ENCODE measurements at regions not wholly inside any gene's neighbourhood (a gene's known extent, or its start where the extent isn't known, plus 50 kb on each side); places are given as distances from the start of the nearest gene placed in this dataset.
A peak's percentile ranks its signal among the peaks of the same experiment; 100 is the strongest.
"Not testable (repeated sequence)": the region's sequence is repeated elsewhere in the genome, so short reads cannot be mapped to it uniquely, and the experiment has no call there.

DNA sequence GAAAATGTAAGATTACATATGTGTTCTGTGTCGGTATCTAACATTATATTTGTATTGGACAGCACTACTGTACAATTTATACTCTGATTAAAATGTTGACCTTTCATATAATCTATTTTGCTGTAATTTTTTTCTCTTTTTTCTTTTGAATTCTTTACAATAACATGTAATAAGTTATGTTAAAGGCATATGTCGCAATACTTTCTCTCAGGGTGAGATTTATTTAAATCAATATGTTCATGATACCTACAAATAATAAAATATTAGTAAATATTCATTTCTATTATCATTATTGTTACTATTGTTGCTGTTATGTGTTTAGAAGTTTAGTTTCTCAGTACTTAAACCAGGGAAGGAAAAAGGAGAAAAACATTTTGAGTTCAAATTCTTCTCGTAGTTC is 807.4 kb downstream of the STIM2 start:
- no peak for DNase-seq

DNA sequence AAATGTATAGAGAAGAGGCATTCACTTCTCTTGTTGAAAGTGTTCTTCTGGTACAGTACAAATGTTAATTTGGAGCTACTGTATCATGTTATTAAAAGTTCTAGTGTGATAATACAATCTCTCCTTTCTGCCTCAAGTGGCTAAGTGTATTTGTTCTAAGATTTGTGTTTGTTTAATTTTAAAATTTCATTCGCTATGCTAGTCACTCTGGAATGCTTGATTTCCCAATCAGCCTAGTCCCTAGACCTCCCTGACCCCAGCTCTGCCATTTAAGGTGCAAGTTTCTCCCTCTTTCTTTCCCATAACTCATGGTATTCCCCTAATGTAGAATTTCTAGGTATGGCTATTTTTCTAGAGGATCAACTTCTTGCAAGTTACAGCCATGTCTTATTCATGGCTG is 817.4 kb downstream of the STIM2 start:
- DNase-seq = no peak

DNA sequence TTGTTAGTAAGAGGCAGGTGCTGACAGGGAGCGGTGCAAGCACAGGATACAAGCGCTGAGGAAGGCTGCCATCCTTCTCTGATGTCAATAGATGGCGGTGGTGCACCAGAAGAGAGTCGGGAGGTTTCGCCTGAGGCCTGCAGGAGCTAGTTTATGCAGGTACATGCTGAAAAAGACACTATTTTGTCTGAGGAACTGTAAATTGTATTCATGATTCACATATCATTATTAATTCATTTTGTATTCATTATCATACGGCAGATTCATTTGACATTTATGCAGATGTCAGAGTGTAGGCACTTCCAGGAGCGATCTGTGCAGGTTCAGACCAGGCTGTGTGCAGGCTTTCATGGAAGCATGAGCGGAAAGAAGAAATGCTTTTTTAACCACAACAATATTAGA is 824.0 kb downstream of the STIM2 start:
- DNase-seq = peak; percentile 79 to 84

- DNase-seq = no peak
Observed at GRCh38 chr4:27685091-27685490, 824.5 kb downstream of the STIM2 start.

- no peak for DNase-seq
Observed at GRCh38 chr4:27685947-27686346, 825.3 kb downstream of the STIM2 start.

DNA sequence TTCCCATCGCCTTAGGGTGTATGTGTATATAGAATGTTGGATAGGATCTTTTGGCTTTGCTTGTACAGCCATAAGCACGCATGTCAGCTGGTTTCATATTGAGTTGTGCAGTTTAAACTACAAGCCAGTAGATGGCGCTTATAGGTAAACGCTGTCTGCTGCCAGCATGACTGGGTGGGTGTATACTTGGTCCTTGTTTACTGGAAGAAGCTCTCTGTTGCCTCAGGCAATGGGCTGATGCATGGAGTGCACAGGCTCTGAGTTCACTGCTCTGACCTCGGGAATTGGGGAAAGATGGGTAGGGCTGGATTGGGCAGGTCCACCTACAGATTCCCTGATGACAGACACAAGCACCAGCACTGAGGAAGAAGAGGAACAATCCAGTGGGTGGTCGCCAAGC is 831.5 kb downstream of the STIM2 start:
- DNase-seq = peak; percentile 25 to 67

GRCh38 chr4:27692868-27693634 is 832.4 kb downstream of the STIM2 start:
- no peak for DNase-seq

DNA sequence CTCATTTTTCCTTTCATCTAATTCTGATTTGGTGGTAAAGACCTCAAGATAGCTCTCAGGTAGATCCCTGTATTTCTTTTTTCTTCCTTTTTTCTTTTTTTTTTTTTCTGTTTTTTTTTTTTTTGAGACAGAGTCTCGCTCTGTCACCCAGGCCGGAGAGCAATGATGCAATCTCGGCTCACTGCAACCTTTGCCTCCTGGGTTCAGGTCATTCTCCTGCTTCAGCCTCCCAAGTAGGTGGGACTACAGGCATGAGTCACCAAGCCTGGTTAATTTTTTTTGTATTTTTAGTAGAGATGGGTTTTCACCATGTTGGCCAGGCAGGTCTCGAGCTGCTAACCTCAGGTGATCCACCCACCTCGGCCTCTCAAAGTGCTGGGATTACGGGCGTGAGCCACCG is 835.6 kb downstream of the STIM2 start:
- DNase-seq = not testable (repeated sequence)

DNA sequence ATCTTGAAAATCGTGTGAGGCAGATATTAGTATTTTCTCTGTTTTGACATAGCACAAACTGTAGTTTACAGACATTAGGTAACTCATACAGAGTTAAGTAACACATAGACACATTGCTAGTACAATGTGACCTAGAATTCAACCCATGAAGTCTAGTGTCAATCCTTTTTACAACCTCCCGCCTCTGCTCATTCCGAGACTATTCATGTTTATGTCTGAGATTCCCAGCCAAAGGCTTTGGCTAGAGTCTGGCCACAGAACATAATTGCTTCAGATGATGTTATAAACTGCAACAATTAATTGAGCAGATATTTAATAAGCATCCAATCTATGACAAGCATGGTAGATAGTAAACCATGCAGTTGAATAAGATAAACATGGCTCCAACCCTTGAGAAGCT is 841.0 kb downstream of the STIM2 start:
- DNase-seq = no peak

DNA sequence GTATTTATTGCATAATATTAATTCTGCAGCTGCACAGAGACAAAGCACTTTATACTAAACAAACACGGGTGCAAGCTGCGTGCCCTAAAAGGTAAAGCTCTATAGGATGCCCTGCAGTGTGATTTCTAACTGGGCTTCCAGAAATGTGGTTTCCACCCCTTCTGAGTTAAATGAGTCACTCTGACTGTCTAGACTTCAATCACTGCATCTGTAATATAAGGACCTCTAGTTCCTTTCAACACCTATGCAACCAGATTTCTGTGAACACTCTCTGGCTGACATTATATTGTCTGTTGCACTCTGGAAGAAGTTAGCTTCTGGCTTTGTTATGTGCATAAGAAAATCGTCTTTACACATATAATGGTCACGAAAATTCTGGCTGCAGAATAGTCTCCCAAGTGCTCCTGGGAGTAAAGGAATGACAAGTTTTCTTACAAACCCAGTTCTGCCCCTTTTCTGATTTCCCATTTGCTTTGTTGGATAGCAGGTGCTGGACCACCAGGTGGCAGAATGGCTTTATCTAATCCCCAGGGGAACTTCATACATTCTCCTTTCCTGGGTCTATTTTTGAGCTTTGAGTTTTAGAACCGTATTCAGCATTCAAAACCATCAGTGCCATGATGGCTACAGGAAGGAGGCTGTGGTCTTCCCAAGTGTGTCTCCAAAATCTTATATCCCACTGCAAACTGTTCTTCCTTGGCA is 842.2 kb downstream of the STIM2 start:
- DNase-seq = peak; percentile 28 to 87

DNA sequence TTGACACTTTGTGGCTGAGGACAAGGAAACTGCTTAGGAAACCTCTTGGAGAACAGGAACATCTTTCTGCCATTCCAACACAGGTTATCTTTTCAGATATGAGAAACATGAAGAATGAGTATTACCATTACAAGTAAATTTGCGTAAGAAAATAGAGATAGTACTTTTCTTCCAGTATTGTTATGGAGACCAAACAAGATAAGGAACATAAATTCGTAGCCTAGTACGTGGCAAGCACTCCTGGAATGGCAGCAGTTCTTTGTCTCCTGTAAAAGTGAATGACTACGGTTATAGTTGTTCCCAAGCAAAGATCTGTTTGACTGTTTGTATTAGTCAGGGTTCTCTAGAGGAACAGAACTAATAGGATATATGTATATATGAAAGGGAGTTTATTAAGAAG is 843.1 kb downstream of the STIM2 start:
- DNase-seq = no peak

GRCh38 chr4:27711041-27711440 is 850.4 kb downstream of the STIM2 start:
- DNase-seq = no peak

GRCh38 chr4:27714073-27714472 is 853.4 kb downstream of the STIM2 start:
- DNase-seq = peak; percentile 51 to 79

DNA sequence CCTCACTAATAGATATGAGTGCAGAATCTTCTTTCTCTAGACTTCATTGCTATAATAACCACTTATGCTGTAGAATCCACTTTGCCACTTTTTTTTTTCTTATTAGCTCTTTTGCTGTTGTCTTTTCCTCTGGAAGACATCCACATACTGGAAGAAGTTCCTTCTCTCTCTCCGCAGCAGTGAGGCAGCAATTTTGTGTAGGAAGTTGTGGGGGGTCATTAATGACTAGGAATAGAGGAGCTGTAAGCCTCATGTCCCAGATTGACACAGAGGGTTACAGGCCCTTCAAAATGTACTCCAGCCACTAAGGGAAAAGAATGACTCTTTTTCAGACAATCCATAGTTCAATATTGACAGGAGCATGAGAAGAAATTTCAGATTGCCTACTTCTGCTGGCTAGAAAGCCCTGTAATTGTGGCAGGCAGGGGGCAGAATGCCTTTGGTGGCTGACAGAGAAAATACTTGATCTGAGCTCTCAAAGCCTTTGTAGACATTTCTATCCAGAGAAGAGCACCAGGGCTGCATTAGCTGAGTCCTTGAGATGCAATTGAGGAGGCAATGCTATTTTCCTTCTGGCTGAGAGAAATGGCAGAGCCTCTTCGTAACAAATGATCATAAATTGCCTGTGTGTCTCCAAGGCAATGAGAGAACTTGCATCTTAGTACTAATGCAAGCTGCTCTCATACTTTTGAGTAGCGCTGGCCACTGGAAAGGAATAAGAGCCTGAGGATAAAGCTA is 856.2 kb downstream of the STIM2 start:
- no peak for DNase-seq

DNA sequence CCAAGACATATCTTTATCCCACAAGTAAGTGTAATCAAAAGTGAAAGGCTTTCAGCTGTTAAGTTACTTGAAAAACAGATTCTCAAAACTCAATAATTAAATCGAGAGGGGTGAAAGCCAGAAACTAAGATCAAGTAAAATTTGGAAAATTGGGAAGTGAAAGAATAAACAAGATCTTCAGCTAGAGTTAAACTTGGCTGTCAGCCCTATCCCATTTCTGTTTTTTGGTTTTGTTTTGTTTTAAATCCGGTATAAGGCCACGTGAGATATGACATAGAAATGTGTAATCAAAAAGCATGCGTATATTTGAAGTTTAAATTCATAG is 856.8 kb downstream of the STIM2 start:
- no peak for DNase-seq

GRCh38 chr4:27720010-27720766 is 859.5 kb downstream of the STIM2 start:
- DNase-seq = no peak

DNA sequence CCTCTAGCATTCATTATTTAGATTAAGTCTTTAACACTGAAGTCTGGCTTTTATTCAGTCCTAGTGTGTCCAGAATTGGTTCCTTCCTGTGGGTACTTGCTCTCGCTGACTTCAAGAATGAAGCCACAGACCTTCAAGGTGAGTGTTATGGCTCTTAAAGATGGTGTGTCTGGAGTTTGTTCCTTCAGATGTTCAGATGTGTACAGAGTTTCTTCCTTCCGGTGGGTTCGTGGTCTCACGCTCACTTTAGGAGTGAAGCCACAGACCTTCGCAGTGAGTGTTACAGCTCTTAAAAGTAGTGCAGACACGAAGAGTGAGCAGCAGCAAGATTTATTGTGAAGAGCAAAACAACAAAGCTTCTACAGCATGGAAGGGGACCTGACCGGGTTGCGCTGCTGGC is 860.6 kb downstream of the STIM2 start:
- no peak for DNase-seq

GRCh38 chr4:27728892-27729291 is 868.3 kb downstream of the STIM2 start:
- no peak for DNase-seq

GRCh38 chr4:27742816-27743215 is 882.2 kb downstream of the STIM2 start:
- DNase-seq = no peak

- no peak for DNase-seq
Observed at GRCh38 chr4:27759611-27760575, 899.3 kb downstream of the STIM2 start.

- no peak for DNase-seq
Observed at GRCh38 chr4:27763830-27764525, 903.3 kb downstream of the STIM2 start.

GRCh38 chr4:27764526-27764837 is 903.8 kb downstream of the STIM2 start:
- DNase-seq = no peak

Measured in NCI-H2081 (cell line).